ENCODE measurements at regions not wholly inside any gene's neighbourhood (a gene's known extent, or its start where the extent isn't known, plus 50 kb on each side); places are given as distances from the start of the nearest gene placed in this dataset.

DNA sequence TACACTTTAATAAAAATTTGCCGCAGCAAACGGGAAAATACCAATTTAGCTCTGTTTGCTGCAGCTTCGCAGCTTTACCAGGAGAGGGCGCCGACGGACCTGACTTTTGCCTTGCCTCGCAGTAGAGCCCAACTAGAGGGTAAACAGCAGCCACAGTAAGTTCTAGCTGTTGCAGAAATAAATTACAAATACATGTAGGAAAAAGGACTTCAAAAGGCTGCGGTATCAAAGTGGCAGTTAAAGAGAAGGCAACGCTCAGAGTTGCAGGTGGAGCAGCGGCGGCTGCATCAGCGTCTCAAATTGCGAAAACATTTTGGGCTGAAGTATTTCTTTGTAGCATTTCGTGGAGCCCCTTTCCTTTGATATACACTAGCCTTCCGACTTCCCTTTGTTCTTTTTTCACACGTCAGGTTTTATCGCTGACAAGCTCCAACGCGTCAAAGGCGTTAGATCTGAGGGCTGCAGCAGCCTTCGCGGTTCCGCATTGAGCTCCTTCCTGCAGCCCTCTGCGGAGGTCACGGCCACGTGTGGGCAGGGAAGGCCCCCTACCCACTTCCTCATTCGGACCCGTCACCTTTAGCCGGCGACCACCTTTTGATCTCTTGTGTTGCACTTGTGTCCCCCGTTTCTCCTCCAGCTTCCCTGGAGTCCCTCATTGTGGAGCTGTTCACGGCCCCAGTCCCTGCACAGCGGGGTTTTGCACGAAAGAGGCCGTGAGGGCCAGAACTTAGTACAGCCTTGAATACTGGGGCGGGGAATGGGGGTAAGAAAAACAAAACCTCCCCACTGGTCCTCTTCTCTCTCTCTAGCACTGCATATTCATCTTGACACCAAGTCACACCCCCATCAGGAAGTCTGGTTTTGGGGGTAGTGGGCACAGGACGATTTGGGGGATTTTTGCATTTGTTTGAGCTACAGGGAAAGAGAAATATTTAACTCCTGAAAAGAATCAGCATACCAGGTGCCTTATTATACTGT, 72.8 kb downstream of the S1PR1 start:
- TF ChIP-seq, protein P1, sequence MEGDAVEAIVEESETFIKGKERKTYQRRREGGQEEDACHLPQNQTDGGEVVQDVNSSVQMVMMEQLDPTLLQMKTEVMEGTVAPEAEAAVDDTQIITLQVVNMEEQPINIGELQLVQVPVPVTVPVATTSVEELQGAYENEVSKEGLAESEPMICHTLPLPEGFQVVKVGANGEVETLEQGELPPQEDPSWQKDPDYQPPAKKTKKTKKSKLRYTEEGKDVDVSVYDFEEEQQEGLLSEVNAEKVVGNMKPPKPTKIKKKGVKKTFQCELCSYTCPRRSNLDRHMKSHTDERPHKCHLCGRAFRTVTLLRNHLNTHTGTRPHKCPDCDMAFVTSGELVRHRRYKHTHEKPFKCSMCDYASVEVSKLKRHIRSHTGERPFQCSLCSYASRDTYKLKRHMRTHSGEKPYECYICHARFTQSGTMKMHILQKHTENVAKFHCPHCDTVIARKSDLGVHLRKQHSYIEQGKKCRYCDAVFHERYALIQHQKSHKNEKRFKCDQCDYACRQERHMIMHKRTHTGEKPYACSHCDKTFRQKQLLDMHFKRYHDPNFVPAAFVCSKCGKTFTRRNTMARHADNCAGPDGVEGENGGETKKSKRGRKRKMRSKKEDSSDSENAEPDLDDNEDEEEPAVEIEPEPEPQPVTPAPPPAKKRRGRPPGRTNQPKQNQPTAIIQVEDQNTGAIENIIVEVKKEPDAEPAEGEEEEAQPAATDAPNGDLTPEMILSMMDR (conservative IDR thresholded peaks at IDR 0.05; ENCODE audit: low read depth, low read length), result peak; percentile 93
- no peak for DNase-seq (ENCODE audit: low read depth)
- peak overlapping the region; percentile 40 for H3K4me3 ChIP-seq (ENCODE audit: low read depth, low read length)

DNA sequence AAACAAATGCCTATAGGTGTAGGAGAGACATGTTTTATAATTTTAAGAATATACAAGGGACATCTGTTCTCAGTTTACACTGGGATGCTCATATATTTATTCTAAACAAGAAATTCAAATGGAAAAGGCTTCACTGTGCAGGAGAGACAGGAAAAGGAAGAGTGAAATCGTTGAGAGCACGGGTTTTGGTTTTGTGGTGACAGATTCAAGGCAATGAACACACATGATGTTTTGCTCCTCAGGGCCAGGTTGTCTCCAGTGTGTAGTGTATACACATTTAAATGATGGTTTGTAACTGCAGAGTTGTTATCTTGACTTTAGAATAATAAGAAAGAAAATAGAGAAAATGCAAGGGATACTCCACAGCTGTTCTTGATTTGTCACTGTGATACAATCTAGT, 73.7 kb downstream of the S1PR1 start:
- TF ChIP-seq, protein P1 (conservative IDR thresholded peaks at IDR 0.05; ENCODE audit: low read depth, low read length), result no peak
- no peak overlapping the region for H3K4me3 ChIP-seq (ENCODE audit: low read depth, low read length)
- no peak for DNase-seq (ENCODE audit: low read depth)

DNA sequence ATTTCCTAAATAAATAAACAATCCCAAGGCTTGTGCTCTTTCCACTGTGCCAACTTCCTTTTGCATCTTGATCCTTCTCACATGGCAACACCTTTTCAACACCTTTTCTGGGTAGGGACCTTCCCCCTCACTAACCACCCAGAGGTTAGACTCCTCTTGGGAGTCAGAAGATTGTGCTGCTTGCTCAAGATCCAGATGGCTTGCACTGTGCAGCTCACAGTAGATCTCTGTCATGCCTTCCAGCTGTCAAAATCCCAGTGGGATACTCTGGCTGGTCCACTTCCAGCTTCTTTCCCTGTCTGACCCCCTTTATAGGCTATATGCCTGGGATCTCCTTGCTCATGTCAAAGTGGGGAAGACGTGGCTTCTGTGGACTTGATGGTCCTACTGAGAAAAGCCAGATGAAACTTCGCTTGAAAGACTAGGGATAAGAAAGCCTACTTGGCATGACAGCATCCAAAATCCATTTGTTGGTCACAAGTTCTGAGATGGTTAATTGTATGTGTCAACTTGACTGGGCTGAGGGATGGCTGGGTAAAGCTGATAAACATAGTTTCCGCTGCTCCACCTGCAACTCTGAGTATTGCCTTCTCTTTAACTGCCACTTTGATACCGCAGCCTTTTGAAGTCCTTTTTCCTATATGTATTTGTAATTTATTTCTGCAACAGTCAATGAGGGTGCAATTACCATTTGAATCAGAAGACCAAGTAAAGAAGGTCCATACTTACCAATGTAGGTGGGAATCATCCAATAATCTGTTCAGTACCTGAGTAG, 74.5 kb downstream of the S1PR1 start:
- H3K4me3 ChIP-seq (ENCODE audit: low read depth, low read length), result no peak overlapping the region
- TF ChIP-seq, protein P1 (conservative IDR thresholded peaks at IDR 0.05; ENCODE audit: low read depth, low read length), result no peak
- no peak for DNase-seq (ENCODE audit: low read depth)

DNA sequence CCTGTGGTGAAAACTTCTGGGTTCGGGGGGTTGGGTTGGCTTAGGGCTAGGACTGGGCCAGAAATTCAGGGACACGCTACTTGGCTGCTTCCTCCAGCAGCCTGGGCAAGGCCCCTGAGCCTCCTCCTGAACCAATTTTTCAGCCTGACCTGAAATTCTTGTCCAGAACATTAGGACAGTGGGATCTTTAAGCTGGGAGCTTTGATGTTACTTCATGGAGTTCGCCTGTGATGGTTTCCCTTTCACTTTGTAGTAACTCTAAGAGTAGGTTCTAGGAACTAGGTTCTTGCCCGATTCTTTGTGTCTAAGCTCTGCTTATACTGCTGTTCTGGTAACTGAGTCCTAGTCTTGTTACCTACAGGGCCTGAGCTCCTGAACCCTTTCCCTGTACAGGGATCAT, 75.3 kb downstream of the S1PR1 start:
- TF ChIP-seq, protein P1 (conservative IDR thresholded peaks at IDR 0.05; ENCODE audit: low read depth, low read length), result no peak
- no peak for DNase-seq (ENCODE audit: low read depth)
- no peak overlapping the region for H3K4me3 ChIP-seq (ENCODE audit: low read depth, low read length)

DNA sequence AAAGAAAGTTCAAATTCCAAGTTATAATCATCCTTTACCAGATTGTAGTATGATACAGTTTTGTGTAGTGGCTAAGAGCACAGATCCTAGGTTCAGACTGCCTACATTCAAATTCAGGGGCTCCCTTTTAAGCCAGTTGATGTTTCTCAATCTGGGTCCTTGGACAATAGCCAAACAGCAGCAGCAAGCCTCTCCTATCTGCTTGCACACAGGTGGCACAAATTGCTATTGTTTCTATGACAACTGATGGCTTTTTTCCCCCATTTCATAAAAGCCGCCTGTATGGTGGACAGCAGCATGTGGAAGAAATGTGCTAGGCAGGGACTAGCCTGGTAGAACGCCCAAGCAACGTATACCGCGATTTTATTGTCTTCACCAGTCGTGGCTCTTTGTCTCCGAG, 76.5 kb downstream of the S1PR1 start:
- no peak overlapping the region for H3K4me3 ChIP-seq (ENCODE audit: low read depth, low read length)
- TF ChIP-seq, protein P1 (conservative IDR thresholded peaks at IDR 0.05; ENCODE audit: low read depth, low read length), result no peak
- DNase-seq (ENCODE audit: low read depth), result no peak

DNA sequence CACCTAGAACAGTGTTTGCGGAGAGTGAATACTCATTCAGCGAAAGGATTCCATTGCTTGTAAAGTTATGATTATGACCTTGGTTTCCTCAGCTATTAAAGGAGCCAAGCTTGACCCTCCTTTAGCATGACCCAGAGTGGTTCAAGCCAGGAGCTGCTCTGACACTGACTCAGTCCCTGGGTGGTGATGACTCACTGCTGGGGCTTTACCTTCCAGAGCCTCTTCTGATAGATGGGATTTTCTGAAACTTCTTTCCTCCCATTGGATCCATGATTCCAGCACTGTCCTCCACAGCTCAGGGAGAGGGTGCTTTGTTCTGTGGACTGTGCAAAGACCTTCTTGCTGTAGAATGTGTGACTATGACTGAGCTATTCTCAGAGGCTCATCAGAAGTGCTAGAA, 77.4 kb downstream of the S1PR1 start:
- DNase-seq (ENCODE audit: low read depth), result peak; percentile 81
- TF ChIP-seq, protein P1 (conservative IDR thresholded peaks at IDR 0.05; ENCODE audit: low read depth, low read length), result no peak

More for the DNA sequence above, 77.4 kb downstream of the S1PR1 start:
- H3K4me3 ChIP-seq (ENCODE audit: low read depth, low read length), result no peak overlapping the region

Measured in epithelial cell of proximal tubule (primary cell).